IPS DF 6.9 (cell line): ENCODE measurements at regions not wholly inside any gene's neighbourhood (a gene's known extent, or its start where the extent isn't known, plus 50 kb on each side); places are given as distances from the start of the nearest gene placed in this dataset.

Source experiments
- DNase-seq: peaks from one replicate; pipeline ENCODE4 v3.0.0-alpha.2; 2013; ENCODE audit warnings: low read depth, low spot score
- H3K27ac ChIP-seq: one replicate; pipeline ENCODE4 v1.5.1; 2013; ENCODE audit warnings: low read length, control low read depth
- H3K27me3 ChIP-seq: 2 replicates; pipeline ENCODE4 v1.6.1; 2013; ENCODE audit warnings: mild to moderate bottlenecking, low read length; ENCODE audit not compliant: control insufficient read depth, insufficient read depth
- H3K36me3 ChIP-seq: 2 replicates; pipeline ENCODE4 v1.6.1; 2013; ENCODE audit warnings: low read length; ENCODE audit not compliant: control insufficient read depth, insufficient read depth
- H3K4me1 ChIP-seq: 2 replicates; pipeline ENCODE4 v1.6.1; 2013; ENCODE audit warnings: low read length; ENCODE audit not compliant: control insufficient read depth, insufficient read depth
- H3K4me3 ChIP-seq: 2 replicates; pipeline ENCODE4 v1.5.1; 2013; ENCODE audit warnings: mild to moderate bottlenecking, low read length
- H3K9me3 ChIP-seq: 2 replicates; pipeline ENCODE4 v1.6.1; 2013; ENCODE audit warnings: low read length, inconsistent platforms; ENCODE audit not compliant: control insufficient read depth, insufficient read depth
- WGBS: extraction: QIAGEN DNeasy Blood & Tissue Kit; methylation state at CpG from one replicate; pipeline ENCODE4 v1.1.7; 2013; ENCODE audit warnings: mixed read lengths, missing lambda C conversion rate; ENCODE audit not compliant: insufficient read length, insufficient coverage; 5-methylcytosine and 5-hydroxymethylcytosine counted together

- H3K4me3 ChIP-seq, result no peak overlapping the region
- H3K36me3 ChIP-seq, result no peaks in the 10 kb centered on the region
- H3K27me3 ChIP-seq, result peaks cover 4% of the 10 kb centered on the region
- no peak overlapping the region for H3K27ac ChIP-seq
- no CpG with 5 or more reads among the region's 4 CpGs for WGBS
- DNase-seq, result no peak
- no peaks in the 10 kb centered on the region for H3K4me1 ChIP-seq
- H3K9me3 ChIP-seq, result no peaks in the 10 kb centered on the region
Observed at GRCh38 chr3:64913515-64913914, 225.7 kb upstream of the ADAMTS9 start.

- no peaks in the 10 kb centered on the region for H3K9me3 ChIP-seq
- no peak overlapping the region for H3K4me3 ChIP-seq
- H3K36me3 ChIP-seq, result no peaks in the 10 kb centered on the region
- H3K4me1 ChIP-seq, result no peaks in the 10 kb centered on the region
- no peak overlapping the region for H3K27ac ChIP-seq
- DNase-seq, result no peak
- WGBS, result no CpG with 5 or more reads among the region's 2 CpGs
- H3K27me3 ChIP-seq, result peaks cover 1% of the 10 kb centered on the region; the same call in 1 of the 2 replicates
Observed at GRCh38 chr3:64911138-64911537, 223.3 kb upstream of the ADAMTS9 start.

- no CpG with 5 or more reads among the region's 4 CpGs for WGBS
- H3K4me3 ChIP-seq, result no peak overlapping the region
- no peaks in the 10 kb centered on the region for H3K27me3 ChIP-seq
- H3K36me3 ChIP-seq, result no peaks in the 10 kb centered on the region
- no peak overlapping the region for H3K27ac ChIP-seq
- H3K9me3 ChIP-seq, result no peaks in the 10 kb centered on the region
- no peaks in the 10 kb centered on the region for H3K4me1 ChIP-seq
- no peak for DNase-seq
Observed at GRCh38 chr3:64909757-64910467, 222.1 kb upstream of the ADAMTS9 start.

GRCh38 chr3:64909011-64909410, 221.2 kb upstream of the ADAMTS9 start:
- no CpG with 5 or more reads among the region's 8 CpGs for WGBS
- no peaks in the 10 kb centered on the region for H3K4me1 ChIP-seq
- H3K36me3 ChIP-seq, result no peaks in the 10 kb centered on the region
- no peak overlapping the region for H3K4me3 ChIP-seq
- no peaks in the 10 kb centered on the region for H3K9me3 ChIP-seq
- H3K27me3 ChIP-seq, result no peaks in the 10 kb centered on the region
- no peak overlapping the region for H3K27ac ChIP-seq
- DNase-seq, result no peak

- no peaks in the 10 kb centered on the region for H3K36me3 ChIP-seq
- no peak overlapping the region for H3K4me3 ChIP-seq
- H3K4me1 ChIP-seq, result no peaks in the 10 kb centered on the region
- no peaks in the 10 kb centered on the region for H3K27me3 ChIP-seq
- H3K9me3 ChIP-seq, result no peaks in the 10 kb centered on the region
- no peak overlapping the region for H3K27ac ChIP-seq
- no CpG with 5 or more reads among the region's 5 CpGs for WGBS
- DNase-seq, result no peak
Observed at GRCh38 chr3:64908251-64908685, 220.5 kb upstream of the ADAMTS9 start.

- no CpG with 5 or more reads among the region's 7 CpGs for WGBS
Observed at GRCh38 chr3:64905906-64906410, 218.2 kb upstream of the ADAMTS9 start.

GRCh38 chr3:64903006-64903405, 215.2 kb upstream of the ADAMTS9 start:
- WGBS, result no CpG with 5 or more reads among the region's 1 CpG
- Histone ChIP-seq H3K27ac (no peak overlapping the region), H3K36me3 (no peaks in the 10 kb centered on the region), H3K9me3 (no peaks in the 10 kb centered on the region), H3K4me3 (no peak overlapping the region), H3K4me1 (0 out of 2 replicates have a peak, but pooled peaks cover 2% of the 10 kb centered on the region), H3K27me3 (no peaks in the 10 kb centered on the region)
- no peak for DNase-seq

More at GRCh38 chr3:64905906-64906410, 218.2 kb upstream of the ADAMTS9 start:
- Histone ChIP-seq H3K27ac (no peak overlapping the region), H3K36me3 (no peaks in the 10 kb centered on the region), H3K4me1 (0 out of 2 replicates have a peak, but pooled peaks cover 2% of the 10 kb centered on the region), H3K4me3 (no peak overlapping the region), H3K27me3 (no peaks in the 10 kb centered on the region), H3K9me3 (no peaks in the 10 kb centered on the region)
- no peak for DNase-seq

- H3K36me3 ChIP-seq, result no peaks in the 10 kb centered on the region
- H3K9me3 ChIP-seq, result no peaks in the 10 kb centered on the region
- H3K27ac ChIP-seq, result no peak overlapping the region
- WGBS, result no CpG with 5 or more reads among the region's 3 CpGs
- H3K4me1 ChIP-seq, result 0 out of 2 replicates have a peak, but pooled peaks cover 2% of the 10 kb centered on the region
- no peaks in the 10 kb centered on the region for H3K27me3 ChIP-seq
- no peak overlapping the region for H3K4me3 ChIP-seq
- no peak for DNase-seq
Observed at GRCh38 chr3:64901986-64902516, 214.3 kb upstream of the ADAMTS9 start.

- Histone ChIP-seq H3K9me3 (no peaks in the 10 kb centered on the region), H3K4me1 (0 out of 2 replicates have a peak, but pooled peaks cover 2% of the 10 kb centered on the region), H3K36me3 (no peaks in the 10 kb centered on the region), H3K27ac (no peak overlapping the region), H3K4me3 (no peak overlapping the region), H3K27me3 (no peaks in the 10 kb centered on the region)
- no CpG with 5 or more reads among the region's 1 CpG for WGBS
- DNase-seq, result no peak
Observed at GRCh38 chr3:64901522-64901885, 213.7 kb upstream of the ADAMTS9 start.

GRCh38 chr3:64900617-64901521, 213.1 kb upstream of the ADAMTS9 start:
- Histone ChIP-seq H3K27me3 (no peaks in the 10 kb centered on the region), H3K9me3 (no peaks in the 10 kb centered on the region), H3K27ac (no peak overlapping the region), H3K36me3 (no peaks in the 10 kb centered on the region), H3K4me1 (0 out of 2 replicates have a peak, but pooled peaks cover 2% of the 10 kb centered on the region), H3K4me3 (no peak overlapping the region)
- WGBS, result no CpG with 5 or more reads among the region's 5 CpGs
- DNase-seq, result no peak
